ENCODE measurements at regions not wholly inside any gene's neighbourhood (a gene's known extent, or its start where the extent isn't known, plus 50 kb on each side); places are given as distances from the start of the nearest gene placed in this dataset.
A peak's percentile ranks its signal among the peaks of the same experiment; 100 is the strongest.

DNA sequence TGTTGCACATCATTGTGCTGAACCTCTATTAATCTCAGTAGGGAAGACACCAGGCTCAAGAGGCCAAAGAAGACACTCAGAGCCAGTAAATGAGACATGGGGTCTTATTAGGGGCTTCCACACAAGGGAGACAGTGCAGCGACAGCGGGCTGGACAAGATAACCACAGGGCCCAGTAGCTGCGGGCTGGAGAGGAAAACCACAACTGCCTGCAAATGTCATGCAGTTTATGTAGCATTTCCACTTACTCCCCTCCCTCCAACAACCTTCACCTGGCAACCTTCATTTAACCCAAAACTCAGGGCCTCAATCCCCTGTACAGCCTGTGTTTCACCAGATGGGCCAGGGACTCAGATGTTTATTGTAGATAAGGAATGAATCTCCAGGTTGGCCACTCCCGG lies 185.6 kb downstream of the UTP18 start:
- DNase-seq (ENCODE audit: extremely low spot score): no peak
- CTCF ChIA-PET: interaction anchor here (3.3 kb wide), 1 partner anchor 15 kb away, joined by 15 read pairs; no protein-coding TSS in a partner anchor
- no peak for TF ChIP-seq CTCF (IDR thresholded peaks at IDR 0.05; ENCODE audit: control extremely low read depth, extremely low read depth, low read depth, missing control alignments)
- POLR2A ChIA-PET: no interaction called here

DNA sequence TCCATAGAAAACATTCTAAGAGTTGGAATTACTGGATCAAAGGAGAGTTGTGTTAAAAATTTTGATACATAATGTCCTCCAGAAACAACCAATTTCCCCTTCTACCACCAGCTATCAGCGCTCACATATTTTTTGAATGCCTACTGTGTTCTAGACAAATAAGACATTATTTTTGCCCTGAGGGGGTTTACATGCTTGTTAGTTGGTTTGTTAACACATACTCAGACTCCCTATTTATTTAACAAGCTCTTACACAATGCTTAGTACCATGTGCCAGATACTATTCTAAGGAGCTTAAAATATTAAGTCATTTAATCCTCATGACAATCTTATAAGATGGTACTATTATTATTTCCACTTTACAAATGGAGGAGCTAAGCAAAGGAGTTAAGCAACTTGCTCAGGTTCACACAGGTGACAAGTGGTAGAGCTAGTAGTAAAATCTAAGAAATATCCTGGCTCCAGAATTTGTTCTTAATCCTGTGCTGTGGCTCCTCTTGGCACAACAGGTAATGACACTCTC lies 194.2 kb downstream of the UTP18 start:
- no peak for DNase-seq (ENCODE audit: extremely low spot score)
- POLR2A ChIA-PET: no interaction called here
- TF ChIP-seq CTCF (IDR thresholded peaks at IDR 0.05; ENCODE audit: control extremely low read depth, extremely low read depth, low read depth, missing control alignments): no peak
- CTCF ChIA-PET: interaction anchor here (1.3 to 1.4 kb wide), 3 partner anchors 12 to 19 kb away, joined by 3 to 5 read pairs (median 4); no protein-coding TSS in a partner anchor

GRCh38 chr17:51455211-51455610 lies 194.9 kb downstream of the UTP18 start:
- no peak for DNase-seq (ENCODE audit: extremely low spot score)
- ChIA-PET CTCF (interaction anchor here (1.3 kb wide), 1 partner anchor 12 kb away, joined by 5 read pairs; no protein-coding TSS in a partner anchor), POLR2A (no interaction called here)
- no peak for TF ChIP-seq CTCF (IDR thresholded peaks at IDR 0.05; ENCODE audit: control extremely low read depth, extremely low read depth, low read depth, missing control alignments)

DNA sequence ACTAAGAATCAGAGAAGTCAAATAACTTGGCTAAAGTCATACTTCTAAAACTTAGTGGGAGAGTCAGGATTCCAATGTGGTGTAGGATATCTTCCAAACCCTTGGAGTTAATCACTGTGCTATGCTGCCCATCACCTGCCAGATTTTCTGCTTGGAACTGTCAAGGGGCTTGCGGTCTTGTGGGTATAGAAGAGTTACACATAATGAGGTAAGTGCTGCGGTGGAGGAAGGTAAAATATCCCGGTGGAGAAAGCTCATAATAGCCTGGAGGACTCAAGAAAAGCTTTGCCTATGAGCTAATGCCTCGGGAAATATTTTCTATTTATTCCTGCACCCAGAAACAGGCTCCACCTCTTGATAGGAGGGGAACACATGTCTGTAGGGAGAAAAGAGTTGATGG lies 195.6 kb downstream of the UTP18 start:
- TF ChIP-seq CTCF (IDR thresholded peaks at IDR 0.05; ENCODE audit: control extremely low read depth, extremely low read depth, low read depth, missing control alignments): no peak
- POLR2A ChIA-PET: no interaction called here
- CTCF ChIA-PET: no interaction called here
- no peak for DNase-seq (ENCODE audit: extremely low spot score)

GRCh38 chr17:51456942-51457341 lies 196.6 kb downstream of the UTP18 start:
- TF ChIP-seq CTCF (IDR thresholded peaks at IDR 0.05; ENCODE audit: control extremely low read depth, extremely low read depth, low read depth, missing control alignments): no peak
- ChIA-PET CTCF (interaction anchor here (1.1 kb wide), 1 partner anchor 9 kb away, joined by 3 read pairs; no protein-coding TSS in a partner anchor), POLR2A (no interaction called here)
- no peak for DNase-seq (ENCODE audit: extremely low spot score)

DNA sequence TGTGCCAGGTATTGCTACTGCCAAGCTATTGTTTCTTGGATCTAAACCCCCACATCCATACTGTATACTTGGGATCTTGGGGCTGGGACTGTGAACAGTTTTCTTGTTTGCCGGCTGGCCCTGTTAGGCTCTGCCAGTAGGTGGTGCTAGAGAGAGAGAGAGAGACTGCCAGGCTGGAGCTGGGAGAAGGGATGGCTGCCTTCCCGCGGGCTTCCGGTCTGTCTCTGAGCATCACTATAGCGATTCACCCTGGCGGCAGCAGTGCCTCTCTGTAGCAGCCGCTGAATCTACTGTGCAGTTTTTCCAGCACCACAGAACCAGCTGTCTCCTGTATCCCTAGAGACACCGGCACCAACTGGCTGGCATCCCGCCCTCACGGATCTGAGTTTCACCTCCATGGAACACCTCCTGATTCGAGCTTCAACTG lies 201.2 kb downstream of the UTP18 start:
- ChIA-PET CTCF (interaction anchor here (0.6 to 3.9 kb wide), 22 partner anchors 10 to 645 kb away, joined by 3 to 27 read pairs (median 4); no protein-coding TSS in a partner anchor), POLR2A (no interaction called here)
- peak; percentile 48 for DNase-seq (ENCODE audit: extremely low spot score)
- TF ChIP-seq CTCF (IDR thresholded peaks at IDR 0.05; ENCODE audit: control extremely low read depth, extremely low read depth, low read depth, missing control alignments): peak; percentile 81

Data from GM10248 (cell line).